GM23338 (cell line): ENCODE measurements at regions not wholly inside any gene's neighbourhood (a gene's known extent, or its start where the extent isn't known, plus 50 kb on each side); places are given as distances from the start of the nearest gene placed in this dataset.

ENCODE experiments used
- CREB1 ChIP-seq: fragments of 250-450 bp; sonication (Bioruptor Pico); IDR thresholded peaks from 2 replicates; pipeline ENCODE4 v1.5.0; 2020; ENCODE audit warnings: low read depth, mild to moderate bottlenecking, moderate library complexity
- CTCF ChIP-seq, 2 experiments: fragments of 200-600 bp in 1 of 2; sonication (generic) in 1 of 2; conservative IDR thresholded peaks; 2 replicates each; pipeline versions ENCODE4 v1.5.1 to v1.6.1; 2016 to 2017; ENCODE audit warnings: antibody characterized with exemption in 2 of 2, low read depth in 2 of 2, mild to moderate bottlenecking in 2 of 2, moderate library complexity in 1 of 2
- EZH2 ChIP-seq: fragments of 200-600 bp; sonication (generic); IDR thresholded peaks from one replicate; pipeline ENCODE4 v1.8.0; 2017; ENCODE audit warnings: antibody characterized with exemption, mild to moderate bottlenecking, low read depth; ENCODE audit not compliant: unreplicated experiment
- EZH2phosphoT487 ChIP-seq: fragments of 200-600 bp; sonication (generic); IDR thresholded peaks from one replicate; pipeline ENCODE4 v1.8.1; 2018; ENCODE audit warnings: antibody characterized with exemption; ENCODE audit not compliant: unreplicated experiment
- STAT1 ChIP-seq: IDR thresholded peaks from one replicate; pipeline ENCODE4 v1.6.1; 2016; ENCODE audit warnings: antibody characterized with exemption; ENCODE audit not compliant: unreplicated experiment

- no peak for TF ChIP-seq CTCF (conservative IDR thresholded peaks at IDR 0.05; ENCODE audit: low read depth in 2 of 2)
- no peak for TF ChIP-seq EZH2
- TF ChIP-seq EZH2phosphoT487, result no peak
- no peak for TF ChIP-seq STAT1
- no peak for TF ChIP-seq CREB1
Observed at GRCh38 chr1:60895252-60895651, 187.1 kb upstream of the NFIA start.
